ENCODE measurements at regions not wholly inside any gene's neighbourhood (a gene's known extent, or its start where the extent isn't known, plus 50 kb on each side); places are given as distances from the start of the nearest gene placed in this dataset.

DNA sequence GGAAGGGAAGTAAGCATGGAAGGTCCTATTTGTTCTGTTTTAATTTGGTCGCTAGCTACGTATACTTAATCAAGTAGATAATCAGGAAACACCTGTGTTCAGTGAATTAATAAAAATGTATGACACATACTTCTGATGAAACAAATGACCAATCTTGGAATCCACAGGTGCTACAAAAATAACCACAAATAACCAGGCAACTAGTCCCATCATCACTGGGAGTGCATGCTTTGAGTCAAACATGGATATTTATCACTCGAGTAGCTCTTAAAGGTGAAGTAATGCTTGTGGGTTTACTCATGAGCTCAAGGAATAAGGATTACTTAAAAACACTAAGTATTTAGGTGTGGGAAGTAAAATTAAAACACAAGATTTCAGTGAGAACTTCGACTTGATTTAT, 285.6 kb upstream of the ID4 start:
- Histone ChIP-seq H3K4me3 (ENCODE audit: low read depth in 2 of 2, low read length in 1 of 2) (no peak overlapping the region), H3K27ac (ENCODE audit: low read depth in 2 of 2, low read length in 1 of 2) (no peak overlapping the region), H3K4me2 (no peak overlapping the region), H3K9me3 (no peaks in the 10 kb centered on the region), H3F3A (replicated peaks; ENCODE audit: insufficient read depth) (no peaks in the 10 kb centered on the region), H3K9me2 (no peaks in the 10 kb centered on the region), H4K20me1 (ENCODE audit: insufficient read depth) (no peaks in the 10 kb centered on the region), H3K27me3 (ENCODE audit: insufficient read depth) (no peaks in the 10 kb centered on the region), H3K36me3 (replicated peaks in 1 of 2; ENCODE audit: control insufficient read depth in 1 of 2, insufficient read depth in 2 of 2, low read length in 1 of 2) (no peaks in the 10 kb centered on the region), H3K4me1 (ENCODE audit: control insufficient read depth in 1 of 2, insufficient read depth in 2 of 2, low read depth in 1 of 2, low read length in 1 of 2) (no peaks in the 10 kb centered on the region), H3K9ac (no peak overlapping the region), H2AFZ (ENCODE audit: low read depth) (no peak overlapping the region), H3K79me2 (ENCODE audit: insufficient read depth) (no peaks in the 10 kb centered on the region)
- ChIA-PET POLR2A (no interaction called here), CTCF (no interaction called here)
- no peak for DNase-seq
- WGBS (ENCODE audit: low lambda C conversion rate): 47% methylated on average over 4 of the region's 4 CpGs
- no peak for TF ChIP-seq MXI1 (IDR thresholded peaks at IDR 0.05; ENCODE audit: low read depth, low read length)
- no peak for TF ChIP-seq NRF1 (IDR thresholded peaks at IDR 0.05; ENCODE audit: low read depth, low read length)
- TF ChIP-seq, protein P1, sequence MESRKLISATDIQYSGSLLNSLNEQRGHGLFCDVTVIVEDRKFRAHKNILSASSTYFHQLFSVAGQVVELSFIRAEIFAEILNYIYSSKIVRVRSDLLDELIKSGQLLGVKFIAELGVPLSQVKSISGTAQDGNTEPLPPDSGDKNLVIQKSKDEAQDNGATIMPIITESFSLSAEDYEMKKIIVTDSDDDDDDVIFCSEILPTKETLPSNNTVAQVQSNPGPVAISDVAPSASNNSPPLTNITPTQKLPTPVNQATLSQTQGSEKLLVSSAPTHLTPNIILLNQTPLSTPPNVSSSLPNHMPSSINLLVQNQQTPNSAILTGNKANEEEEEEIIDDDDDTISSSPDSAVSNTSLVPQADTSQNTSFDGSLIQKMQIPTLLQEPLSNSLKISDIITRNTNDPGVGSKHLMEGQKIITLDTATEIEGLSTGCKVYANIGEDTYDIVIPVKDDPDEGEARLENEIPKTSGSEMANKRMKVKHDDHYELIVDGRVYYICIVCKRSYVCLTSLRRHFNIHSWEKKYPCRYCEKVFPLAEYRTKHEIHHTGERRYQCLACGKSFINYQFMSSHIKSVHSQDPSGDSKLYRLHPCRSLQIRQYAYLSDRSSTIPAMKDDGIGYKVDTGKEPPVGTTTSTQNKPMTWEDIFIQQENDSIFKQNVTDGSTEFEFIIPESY (IDR thresholded peaks at IDR 0.05; ENCODE audit: borderline replicate concordance, low read depth): no peak
- no peak for TF ChIP-seq RAD21 (IDR thresholded peaks at IDR 0.05; ENCODE audit: low read length)
- TF ChIP-seq, protein P2, sequence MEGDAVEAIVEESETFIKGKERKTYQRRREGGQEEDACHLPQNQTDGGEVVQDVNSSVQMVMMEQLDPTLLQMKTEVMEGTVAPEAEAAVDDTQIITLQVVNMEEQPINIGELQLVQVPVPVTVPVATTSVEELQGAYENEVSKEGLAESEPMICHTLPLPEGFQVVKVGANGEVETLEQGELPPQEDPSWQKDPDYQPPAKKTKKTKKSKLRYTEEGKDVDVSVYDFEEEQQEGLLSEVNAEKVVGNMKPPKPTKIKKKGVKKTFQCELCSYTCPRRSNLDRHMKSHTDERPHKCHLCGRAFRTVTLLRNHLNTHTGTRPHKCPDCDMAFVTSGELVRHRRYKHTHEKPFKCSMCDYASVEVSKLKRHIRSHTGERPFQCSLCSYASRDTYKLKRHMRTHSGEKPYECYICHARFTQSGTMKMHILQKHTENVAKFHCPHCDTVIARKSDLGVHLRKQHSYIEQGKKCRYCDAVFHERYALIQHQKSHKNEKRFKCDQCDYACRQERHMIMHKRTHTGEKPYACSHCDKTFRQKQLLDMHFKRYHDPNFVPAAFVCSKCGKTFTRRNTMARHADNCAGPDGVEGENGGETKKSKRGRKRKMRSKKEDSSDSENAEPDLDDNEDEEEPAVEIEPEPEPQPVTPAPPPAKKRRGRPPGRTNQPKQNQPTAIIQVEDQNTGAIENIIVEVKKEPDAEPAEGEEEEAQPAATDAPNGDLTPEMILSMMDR (IDR thresholded peaks at IDR 0.05): no peak
- TF ChIP-seq JUND (IDR thresholded peaks at IDR 0.05): no peak
- TF ChIP-seq, protein P3, sequence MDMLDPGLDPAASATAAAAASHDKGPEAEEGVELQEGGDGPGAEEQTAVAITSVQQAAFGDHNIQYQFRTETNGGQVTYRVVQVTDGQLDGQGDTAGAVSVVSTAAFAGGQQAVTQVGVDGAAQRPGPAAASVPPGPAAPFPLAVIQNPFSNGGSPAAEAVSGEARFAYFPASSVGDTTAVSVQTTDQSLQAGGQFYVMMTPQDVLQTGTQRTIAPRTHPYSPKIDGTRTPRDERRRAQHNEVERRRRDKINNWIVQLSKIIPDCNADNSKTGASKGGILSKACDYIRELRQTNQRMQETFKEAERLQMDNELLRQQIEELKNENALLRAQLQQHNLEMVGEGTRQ (IDR thresholded peaks at IDR 0.05; ENCODE audit: borderline replicate concordance, low read depth, low read length): no peak
- no peak for TF ChIP-seq EZH2phosphoT487 (IDR thresholded peaks at IDR 0.05; ENCODE audit: borderline replicate concordance, low read depth)
- no peak for TF ChIP-seq ELF1 (IDR thresholded peaks at IDR 0.05)
- TF ChIP-seq TCF12 (IDR thresholded peaks at IDR 0.05): no peak
- TF ChIP-seq FOXJ3 (CRISPR knock-in tag; IDR thresholded peaks at IDR 0.05): no peak
- TF ChIP-seq, protein P4, sequence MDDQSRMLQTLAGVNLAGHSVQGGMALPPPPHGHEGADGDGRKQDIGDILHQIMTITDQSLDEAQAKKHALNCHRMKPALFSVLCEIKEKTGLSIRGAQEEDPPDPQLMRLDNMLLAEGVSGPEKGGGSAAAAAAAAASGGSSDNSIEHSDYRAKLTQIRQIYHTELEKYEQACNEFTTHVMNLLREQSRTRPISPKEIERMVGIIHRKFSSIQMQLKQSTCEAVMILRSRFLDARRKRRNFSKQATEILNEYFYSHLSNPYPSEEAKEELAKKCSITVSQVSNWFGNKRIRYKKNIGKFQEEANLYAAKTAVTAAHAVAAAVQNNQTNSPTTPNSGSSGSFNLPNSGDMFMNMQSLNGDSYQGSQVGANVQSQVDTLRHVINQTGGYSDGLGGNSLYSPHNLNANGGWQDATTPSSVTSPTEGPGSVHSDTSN (IDR thresholded peaks at IDR 0.05): no peak
- no peak for TF ChIP-seq TAF1 (IDR thresholded peaks at IDR 0.05; ENCODE audit: borderline replicate concordance, low read depth, low read length)
- TF ChIP-seq CHD2 (IDR thresholded peaks at IDR 0.05; ENCODE audit: low read length, partially characterized antibody): no peak
- TF ChIP-seq POLR2AphosphoS5 (IDR thresholded peaks at IDR 0.05; ENCODE audit: low read depth, low read length): no peak
- TF ChIP-seq, protein P5, sequence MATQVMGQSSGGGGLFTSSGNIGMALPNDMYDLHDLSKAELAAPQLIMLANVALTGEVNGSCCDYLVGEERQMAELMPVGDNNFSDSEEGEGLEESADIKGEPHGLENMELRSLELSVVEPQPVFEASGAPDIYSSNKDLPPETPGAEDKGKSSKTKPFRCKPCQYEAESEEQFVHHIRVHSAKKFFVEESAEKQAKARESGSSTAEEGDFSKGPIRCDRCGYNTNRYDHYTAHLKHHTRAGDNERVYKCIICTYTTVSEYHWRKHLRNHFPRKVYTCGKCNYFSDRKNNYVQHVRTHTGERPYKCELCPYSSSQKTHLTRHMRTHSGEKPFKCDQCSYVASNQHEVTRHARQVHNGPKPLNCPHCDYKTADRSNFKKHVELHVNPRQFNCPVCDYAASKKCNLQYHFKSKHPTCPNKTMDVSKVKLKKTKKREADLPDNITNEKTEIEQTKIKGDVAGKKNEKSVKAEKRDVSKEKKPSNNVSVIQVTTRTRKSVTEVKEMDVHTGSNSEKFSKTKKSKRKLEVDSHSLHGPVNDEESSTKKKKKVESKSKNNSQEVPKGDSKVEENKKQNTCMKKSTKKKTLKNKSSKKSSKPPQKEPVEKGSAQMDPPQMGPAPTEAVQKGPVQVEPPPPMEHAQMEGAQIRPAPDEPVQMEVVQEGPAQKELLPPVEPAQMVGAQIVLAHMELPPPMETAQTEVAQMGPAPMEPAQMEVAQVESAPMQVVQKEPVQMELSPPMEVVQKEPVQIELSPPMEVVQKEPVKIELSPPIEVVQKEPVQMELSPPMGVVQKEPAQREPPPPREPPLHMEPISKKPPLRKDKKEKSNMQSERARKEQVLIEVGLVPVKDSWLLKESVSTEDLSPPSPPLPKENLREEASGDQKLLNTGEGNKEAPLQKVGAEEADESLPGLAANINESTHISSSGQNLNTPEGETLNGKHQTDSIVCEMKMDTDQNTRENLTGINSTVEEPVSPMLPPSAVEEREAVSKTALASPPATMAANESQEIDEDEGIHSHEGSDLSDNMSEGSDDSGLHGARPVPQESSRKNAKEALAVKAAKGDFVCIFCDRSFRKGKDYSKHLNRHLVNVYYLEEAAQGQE (IDR thresholded peaks at IDR 0.05; ENCODE audit: low read depth, low read length): no peak
- TF ChIP-seq, protein P6, sequence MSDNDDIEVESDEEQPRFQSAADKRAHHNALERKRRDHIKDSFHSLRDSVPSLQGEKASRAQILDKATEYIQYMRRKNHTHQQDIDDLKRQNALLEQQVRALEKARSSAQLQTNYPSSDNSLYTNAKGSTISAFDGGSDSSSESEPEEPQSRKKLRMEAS (IDR thresholded peaks at IDR 0.05; ENCODE audit: low read depth): no peak
- TF ChIP-seq, protein P7, sequence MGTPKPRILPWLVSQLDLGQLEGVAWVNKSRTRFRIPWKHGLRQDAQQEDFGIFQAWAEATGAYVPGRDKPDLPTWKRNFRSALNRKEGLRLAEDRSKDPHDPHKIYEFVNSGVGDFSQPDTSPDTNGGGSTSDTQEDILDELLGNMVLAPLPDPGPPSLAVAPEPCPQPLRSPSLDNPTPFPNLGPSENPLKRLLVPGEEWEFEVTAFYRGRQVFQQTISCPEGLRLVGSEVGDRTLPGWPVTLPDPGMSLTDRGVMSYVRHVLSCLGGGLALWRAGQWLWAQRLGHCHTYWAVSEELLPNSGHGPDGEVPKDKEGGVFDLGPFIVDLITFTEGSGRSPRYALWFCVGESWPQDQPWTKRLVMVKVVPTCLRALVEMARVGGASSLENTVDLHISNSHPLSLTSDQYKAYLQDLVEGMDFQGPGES (IDR thresholded peaks at IDR 0.05; ENCODE audit: low read depth, low read length): no peak
- TF ChIP-seq, protein P8, sequence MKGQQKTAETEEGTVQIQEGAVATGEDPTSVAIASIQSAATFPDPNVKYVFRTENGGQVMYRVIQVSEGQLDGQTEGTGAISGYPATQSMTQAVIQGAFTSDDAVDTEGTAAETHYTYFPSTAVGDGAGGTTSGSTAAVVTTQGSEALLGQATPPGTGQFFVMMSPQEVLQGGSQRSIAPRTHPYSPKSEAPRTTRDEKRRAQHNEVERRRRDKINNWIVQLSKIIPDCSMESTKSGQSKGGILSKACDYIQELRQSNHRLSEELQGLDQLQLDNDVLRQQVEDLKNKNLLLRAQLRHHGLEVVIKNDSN (IDR thresholded peaks at IDR 0.05; ENCODE audit: borderline replicate concordance, low read depth): no peak
- TF ChIP-seq TEAD4 (IDR thresholded peaks at IDR 0.05; ENCODE audit: borderline replicate concordance, insufficient read depth): no peak
